K562 (cell line): ENCODE measurements at regions not wholly inside any gene's neighbourhood (a gene's known extent, or its start where the extent isn't known, plus 50 kb on each side); places are given as distances from the start of the nearest gene placed in this dataset.

Source experiments
- ATAC-seq: fragments of 200-7000 bp; cut with Tn5 transposase; 3 replicates; pipeline ENCODE4 v1.9.1; 2020; ENCODE audit warnings: moderate library complexity
- BruUV-seq: library from RNA; stranded (reverse); fragments of 400-500 nt; replicated peaks from 2 replicates; lab custom pipeline; 2021; lab: Mats Ljungman, UMichigan
- CTCF ChIA-PET: fragments of 300-600 bp; formaldehyde crosslinking; extraction: SDS; loops from one replicate; lab custom pipeline; 2021; ENCODE audit warnings: low intra/inter-chr PET ratio; lab: Yijun Ruan, JAX
- POLR2A ChIA-PET: fragments of 300-600, 350-650 bp; sonication (Branson Sonifier 250); formaldehyde crosslinking; extraction: SDS; loops from one replicate; lab custom pipeline; 2021; ENCODE audit warnings: antibody characterized with exemption, inconsistent platforms; lab: Yijun Ruan, JAX
- DNase-seq, 4 experiments: peaks; one replicate each; pipeline versions ENCODE4 v3.0.0 to v3.0.0-alpha.2; 2011 to 2018; ENCODE audit warnings: low spot score in 3 of 4, mixed read lengths in 3 of 4; ENCODE audit errors: extremely low read depth in 1 of 4
- FAIRE-seq: peaks from 2 replicates; lab custom pipeline; 2011; peaks lifted over from hg19 to GRCh38; lab: Jason Lieb, UNC
- H2AFZ ChIP-seq: 2 replicates; pipeline ENCODE4 v1.6.0; 2011; ENCODE audit warnings: low read depth, low read length, control low read depth, inconsistent platforms
- H3K27ac ChIP-seq: fragments of 200-600 bp; 3 replicates; pipeline ENCODE4 v1.8.0; 2011; ENCODE audit warnings: low read depth, mild to moderate bottlenecking, control low read depth, inconsistent platforms, low read length, moderate library complexity, mixed read lengths; ENCODE audit errors: extremely low read depth
- H3K27me3 ChIP-seq, 2 experiments: fragments of 300-600 bp in 1 of 2; 2 replicates in 1 of 2; 3 replicates in 1 of 2; pipeline versions ENCODE4 v1.6.0 to v1.8.0; 2011; ENCODE audit warnings: inconsistent platforms in 2 of 2, low read length in 2 of 2, mild to moderate bottlenecking in 1 of 2, mixed read lengths in 1 of 2, moderate library complexity in 1 of 2; ENCODE audit not compliant: control insufficient read depth in 2 of 2, insufficient read depth in 2 of 2
- H3K36me3 ChIP-seq: fragments of 300-600 bp; 3 replicates; pipeline ENCODE4 v1.8.0; 2011; ENCODE audit warnings: mild to moderate bottlenecking, low read length, inconsistent platforms; ENCODE audit not compliant: control insufficient read depth, insufficient read depth
- H3K4me1 ChIP-seq, 2 experiments: fragments of 200-600 bp in 1 of 2; replicated peaks in 1 of 2; 2 replicates in 1 of 2; 3 replicates in 1 of 2; pipeline versions ENCODE4 v1.5.1 to v1.8.0; 2011; ENCODE audit warnings: inconsistent platforms in 2 of 2, low read length in 2 of 2, mild to moderate bottlenecking in 1 of 2, mixed read lengths in 1 of 2, moderate library complexity in 1 of 2; ENCODE audit not compliant: control insufficient read depth in 2 of 2, insufficient read depth in 2 of 2
- H3K4me2 ChIP-seq: 2 replicates; pipeline ENCODE4 v1.6.1; 2011; ENCODE audit warnings: low read length, control low read depth, inconsistent platforms, mixed read lengths; ENCODE audit not compliant: insufficient read depth
- H3K4me3 ChIP-seq: fragments of 200-600 bp; sonication (generic), shearing (Covaris generic); 2 replicates; pipeline ENCODE4 v1.5.1; 2016; ENCODE audit warnings: control low read depth, inconsistent platforms
- H3K79me2 ChIP-seq: fragments of 200-600 bp; 3 replicates; pipeline ENCODE4 v1.8.0; 2011; ENCODE audit warnings: low read length, inconsistent platforms; ENCODE audit not compliant: control insufficient read depth, insufficient read depth
- H3K9ac ChIP-seq, 2 experiments: 2 replicates each; pipeline versions ENCODE4 v1.6.0 to v1.6.1; 2011; ENCODE audit warnings: low read depth in 2 of 2, low read length in 2 of 2, control low read depth in 1 of 2, inconsistent platforms in 1 of 2, mild to moderate bottlenecking in 1 of 2, mixed read lengths in 1 of 2; ENCODE audit not compliant: insufficient read depth in 1 of 2
- H3K9me1 ChIP-seq: one replicate; pipeline ENCODE4 v1.6.0; 2011; ENCODE audit warnings: inconsistent platforms, mild to moderate bottlenecking, low read length, moderate library complexity; ENCODE audit not compliant: control insufficient read depth, insufficient read depth
- H3K9me3 ChIP-seq: replicated peaks from 2 replicates; pipeline ENCODE4 v1.5.1; 2011; ENCODE audit warnings: low read depth, low read length, inconsistent platforms; ENCODE audit not compliant: control insufficient read depth, insufficient read depth
- H4K20me1 ChIP-seq: replicated peaks from 2 replicates; pipeline ENCODE4 v1.6.1; 2011; ENCODE audit warnings: low read length, inconsistent platforms, mixed read lengths; ENCODE audit not compliant: control insufficient read depth, insufficient read depth
- CEBPZ ChIP-seq: fragments of 150-350 bp; IDR thresholded peaks from 2 replicates; pipeline ENCODE4 v1.6.1; 2014; ENCODE audit warnings: low read depth, mild to moderate bottlenecking, low read length, borderline replicate concordance
- CHD7 ChIP-seq: fragments of 200-600 bp; sonication (generic); IDR thresholded peaks from one replicate; pipeline ENCODE4 v1.6.1; 2012; ENCODE audit warnings: mild to moderate bottlenecking, low read depth, low read length, inconsistent platforms
- KDM4B ChIP-seq, 2 experiments: fragments of 450-650 bp in 1 of 2; sonication (generic) in 1 of 2; IDR thresholded peaks; 2 replicates each; pipeline ENCODE4 v1.6.1; 2016 to 2017; ENCODE audit warnings: borderline replicate concordance in 2 of 2, antibody characterized with exemption in 1 of 2, low read depth in 1 of 2, mild to moderate bottlenecking in 1 of 2
- PTBP1 ChIP-seq: fragments of 200-400 bp; formaldehyde crosslinking; IDR thresholded peaks from 2 replicates; pipeline ENCODE4 v1.6.1; 2017; ENCODE audit warnings: low read depth, low read length
- TAF1 ChIP-seq: IDR thresholded peaks from 2 replicates; pipeline ENCODE4 v1.6.1; 2011; ENCODE audit warnings: mild to moderate bottlenecking, low read length, moderate library complexity; ENCODE audit not compliant: insufficient read depth, control insufficient read depth, severe bottlenecking; ENCODE audit errors: extremely low read depth
- WGBS: fragments of 100-300 bp; shearing (Covaris generic); methylation state at CpG from one replicate; pipeline ENCODE4 v1.1.6; 2016; ENCODE audit warnings: low coverage, mixed read lengths; ENCODE audit not compliant: insufficient coverage; ENCODE audit errors: missing lambda C conversion rate; 5-methylcytosine and 5-hydroxymethylcytosine counted together
- in situ Hi-C: fragments of 300-500 bp; cut with MboI; formaldehyde crosslinking; loops from 4 replicates; pipeline ENCODE4 v1.15.0; 2018; ENCODE audit warnings: inconsistent platforms, mixed read lengths
- intact Hi-C: fragments of 100-400 bp; cut with micrococcal nuclease; formaldehyde crosslinking; loops from 2 replicates; pipeline ENCODE4 v1.14.2; 2022
- TF ChIP-seq, protein P1 (sequence below): sonication (generic); formaldehyde crosslinking; IDR thresholded peaks from 2 replicates; pipeline ENCODE4 v1.5.0; 2020; ENCODE audit warnings: missing genetic modification reagents

DNA sequence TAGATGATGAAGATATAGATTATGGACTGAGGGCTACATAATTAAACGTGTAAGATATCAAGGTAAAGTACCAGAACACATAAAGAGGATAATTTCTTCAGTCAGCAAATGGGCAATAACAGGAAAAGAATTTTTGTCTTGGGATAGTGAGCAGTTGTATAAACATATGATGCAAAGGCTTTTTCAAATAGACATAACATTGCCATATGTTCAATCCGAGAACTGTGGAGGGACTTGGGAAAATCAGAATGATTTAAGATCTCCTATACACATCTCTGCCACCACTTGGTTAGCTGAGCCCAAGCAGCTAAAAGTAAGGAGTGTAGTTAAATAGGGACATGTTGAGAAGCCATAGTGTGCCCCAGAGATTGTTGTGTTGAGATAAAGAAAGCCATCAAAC, 287.6 kb upstream of the ZNF521 start:
- no peaks in the 10 kb centered on the region for H4K20me1 ChIP-seq
- no peaks in the 10 kb centered on the region for H3K9me3 ChIP-seq
- no peaks in the 10 kb centered on the region for H3K27me3 ChIP-seq
- intact Hi-C loops (no loop called here), in situ Hi-C loops (no loop called here)
- H3K4me3 ChIP-seq: no peak overlapping the region
- no peaks in the 10 kb centered on the region for H3K36me3 ChIP-seq
- POLR2A ChIA-PET: no interaction called here
- no TSS peak for BruUV-seq
- H3K79me2 ChIP-seq: no peaks in the 10 kb centered on the region
- no peak for FAIRE-seq
- WGBS: 3% methylated on average over 2 of the region's 2 CpGs
- no peaks in the 10 kb centered on the region for H3K4me1 ChIP-seq
- H3K9ac ChIP-seq: no peak overlapping the region
- no peak for ATAC-seq
- no peak overlapping the region for H3K27ac ChIP-seq
- CTCF ChIA-PET: no interaction called here
- no peak overlapping the region for H3K4me2 ChIP-seq
- no peak for DNase-seq
- no peaks in the 10 kb centered on the region for H3K9me1 ChIP-seq
- H2AFZ ChIP-seq: no peak overlapping the region
- TF ChIP-seq KDM4B (IDR thresholded peaks at IDR 0.05; ENCODE audit: borderline replicate concordance in 2 of 2, low read depth in 1 of 2) (no peak), PTBP1 (no peak), TAF1 (no peak), CHD7 (no peak), CEBPZ (no peak)
- TF ChIP-seq, protein P1, sequence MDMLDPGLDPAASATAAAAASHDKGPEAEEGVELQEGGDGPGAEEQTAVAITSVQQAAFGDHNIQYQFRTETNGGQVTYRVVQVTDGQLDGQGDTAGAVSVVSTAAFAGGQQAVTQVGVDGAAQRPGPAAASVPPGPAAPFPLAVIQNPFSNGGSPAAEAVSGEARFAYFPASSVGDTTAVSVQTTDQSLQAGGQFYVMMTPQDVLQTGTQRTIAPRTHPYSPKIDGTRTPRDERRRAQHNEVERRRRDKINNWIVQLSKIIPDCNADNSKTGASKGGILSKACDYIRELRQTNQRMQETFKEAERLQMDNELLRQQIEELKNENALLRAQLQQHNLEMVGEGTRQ (CRISPR knock-in tag): no peak
